ACC112 (cell line): ENCODE measurements at regions not wholly inside any gene's neighbourhood (a gene's known extent, or its start where the extent isn't known, plus 50 kb on each side); places are given as distances from the start of the nearest gene placed in this dataset.

Source experiments
- H2AFZ ChIP-seq: fragments of 200-600 bp; sonication (generic); one replicate; pipeline ENCODE4 v1.6.0; 2017; ENCODE audit warnings: antibody characterized with exemption, low read length; ENCODE audit not compliant: unreplicated experiment
- H3K27ac ChIP-seq: fragments of 200-600 bp; sonication (generic); 2 replicates; pipeline ENCODE4 v1.5.1; 2014; ENCODE audit warnings: low read depth, mild to moderate bottlenecking, antibody characterized with exemption, low read length, moderate library complexity
- H3K27me3 ChIP-seq: fragments of 200-600 bp; sonication (generic); 2 replicates; pipeline ENCODE4 v1.6.1; 2014; ENCODE audit warnings: mild to moderate bottlenecking, antibody characterized with exemption, low read length, moderate library complexity, mixed read lengths; ENCODE audit not compliant: insufficient read depth
- H3K36me3 ChIP-seq: fragments of 200-600 bp; sonication (generic); 2 replicates; pipeline ENCODE4 v1.6.1; 2016; ENCODE audit warnings: mild to moderate bottlenecking, antibody characterized with exemption, low read length, moderate library complexity, mixed read lengths; ENCODE audit not compliant: insufficient read depth
- H3K4me1 ChIP-seq: fragments of 200-600 bp; sonication (generic); one replicate; pipeline ENCODE4 v1.6.1; 2016; ENCODE audit warnings: low read length, mixed read lengths; ENCODE audit not compliant: insufficient read depth, unreplicated experiment, control insufficient read depth
- H3K4me3 ChIP-seq: fragments of 200-600 bp; sonication (generic); 2 replicates; pipeline ENCODE4 v1.5.1; 2014; ENCODE audit warnings: mild to moderate bottlenecking, low read depth, low read length
- H3K79me2 ChIP-seq: fragments of 200-600 bp; sonication (generic); one replicate; pipeline ENCODE4 v1.6.0; 2016; ENCODE audit warnings: low read length; ENCODE audit not compliant: control insufficient read depth, unreplicated experiment, insufficient read depth

DNA sequence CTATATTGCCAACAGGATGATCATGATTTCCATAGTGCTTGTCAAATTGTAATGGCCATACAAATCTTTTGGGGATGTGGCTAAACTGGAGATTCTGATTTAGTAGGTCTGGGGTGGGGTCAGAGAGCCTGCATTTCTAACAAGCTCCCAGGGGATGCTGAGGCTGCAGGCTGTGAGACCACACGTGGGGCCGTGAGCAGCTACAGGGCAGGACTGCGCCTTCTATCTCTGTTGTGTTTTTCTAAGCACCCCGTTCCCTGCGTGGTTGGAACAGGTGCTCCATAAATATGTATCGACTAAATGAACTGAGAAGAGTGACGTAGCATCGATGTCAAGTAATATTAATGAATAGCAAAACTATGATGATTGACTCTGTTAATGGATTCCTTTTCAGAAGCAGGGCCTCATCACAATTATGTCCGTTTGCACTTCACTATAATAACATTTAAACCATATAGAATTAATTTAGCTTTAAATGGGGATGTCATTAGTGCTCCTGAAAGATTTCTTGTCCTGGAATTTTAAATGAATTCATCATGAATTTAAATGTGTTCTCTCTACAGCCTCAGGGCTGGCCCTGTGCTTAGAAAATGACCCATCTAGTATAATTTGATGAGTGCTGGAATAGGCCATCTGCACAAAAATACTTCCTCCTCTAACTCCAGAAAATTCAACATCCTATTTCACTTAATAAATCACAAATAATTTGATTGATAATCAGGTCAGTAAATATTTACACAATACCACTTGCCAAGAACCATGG lies 51.7 kb upstream of the SIAH3 start:
- Histone ChIP-seq H3K36me3 (no peaks in the 10 kb centered on the region), H3K79me2 (no peaks in the 10 kb centered on the region), H3K4me1 (no peaks in the 10 kb centered on the region), H3K4me3 (no peak overlapping the region), H3K27ac (no peak overlapping the region), H2AFZ (no peak overlapping the region), H3K27me3 (peaks cover 55% of the 10 kb centered on the region)
